Mucosa of stomach (tissue), 1 donor: ENCODE measurements at regions not wholly inside any gene's neighbourhood (a gene's known extent, or its start where the extent isn't known, plus 50 kb on each side); places are given as distances from the start of the nearest gene placed in this dataset.

Source experiments
- H3K27me3 ChIP-seq: one replicate; pipeline ENCODE4 v1.7.0; 2013; ENCODE audit warnings: mild to moderate bottlenecking, low read length; ENCODE audit not compliant: control insufficient read depth, insufficient read depth
- H3K36me3 ChIP-seq: one replicate; pipeline ENCODE4 v1.7.0; 2013; ENCODE audit warnings: low read length; ENCODE audit not compliant: control insufficient read depth, insufficient read depth
- H3K4me1 ChIP-seq: one replicate; pipeline ENCODE4 v1.7.0; 2013; ENCODE audit warnings: mild to moderate bottlenecking, low read length; ENCODE audit not compliant: control insufficient read depth, insufficient read depth
- H3K4me3 ChIP-seq: one replicate; pipeline ENCODE4 v1.7.0; 2013; ENCODE audit warnings: low read length
- H3K9ac ChIP-seq: one replicate; pipeline ENCODE4 v1.7.0; 2013; ENCODE audit warnings: mild to moderate bottlenecking, low read length, moderate library complexity
- H3K9me3 ChIP-seq: one replicate; pipeline ENCODE4 v1.7.0; 2013; ENCODE audit warnings: mild to moderate bottlenecking, low read length, moderate library complexity; ENCODE audit not compliant: control insufficient read depth
- donor health status: Pancreatic carcinoma.

DNA sequence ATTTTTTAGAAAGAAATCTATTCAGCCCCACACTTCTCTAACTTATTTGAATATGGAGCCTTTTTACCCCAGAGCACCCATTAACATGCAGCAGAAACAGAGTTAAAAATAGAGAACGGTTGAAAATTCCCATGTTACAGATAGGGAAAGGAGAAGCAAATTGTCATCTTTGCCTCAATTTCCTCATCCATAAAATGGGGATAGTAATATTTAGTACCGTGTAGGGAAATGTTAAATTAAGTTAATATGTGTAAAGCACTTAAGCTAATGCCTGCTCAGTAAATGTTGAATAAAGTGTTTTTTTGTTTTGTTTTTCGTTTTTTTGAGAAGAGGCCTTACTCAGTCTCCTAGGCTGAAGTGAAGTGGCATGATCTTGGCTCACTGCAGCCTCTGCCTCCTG is 50.3 kb downstream of the NAV1 start:
- H3K9ac ChIP-seq, result no peak overlapping the region
- peaks cover 6% of the 10 kb centered on the region for H3K4me1 ChIP-seq
- no peaks in the 10 kb centered on the region for H3K36me3 ChIP-seq
- no peaks in the 10 kb centered on the region for H3K9me3 ChIP-seq
- no peaks in the 10 kb centered on the region for H3K27me3 ChIP-seq
- H3K4me3 ChIP-seq, result no peak overlapping the region

DNA sequence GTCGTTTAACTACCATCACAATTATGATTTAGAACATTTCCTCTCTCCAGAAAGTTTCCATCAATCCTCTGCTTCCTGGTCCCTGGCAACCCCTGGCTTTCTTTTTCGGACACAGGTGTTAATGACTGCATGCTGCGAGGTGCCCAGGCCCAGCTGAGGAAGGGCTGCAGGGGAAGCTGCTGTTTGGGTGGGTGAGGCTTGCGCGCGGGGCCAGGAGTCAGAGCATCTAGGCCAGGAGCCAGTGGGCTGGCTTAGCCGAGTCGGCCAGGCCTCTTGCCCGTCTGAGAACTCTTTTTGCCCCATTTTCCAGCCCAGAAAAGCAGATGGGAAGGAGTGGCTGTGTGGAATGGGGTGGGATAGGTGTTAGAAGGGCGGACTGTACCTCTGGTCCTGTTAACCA is 51.5 kb downstream of the NAV1 start:
- Histone ChIP-seq H3K9ac (no peak overlapping the region), H3K4me1 (peaks cover 6% of the 10 kb centered on the region), H3K9me3 (no peaks in the 10 kb centered on the region), H3K27me3 (no peaks in the 10 kb centered on the region), H3K36me3 (no peaks in the 10 kb centered on the region), H3K4me3 (no peak overlapping the region)

DNA sequence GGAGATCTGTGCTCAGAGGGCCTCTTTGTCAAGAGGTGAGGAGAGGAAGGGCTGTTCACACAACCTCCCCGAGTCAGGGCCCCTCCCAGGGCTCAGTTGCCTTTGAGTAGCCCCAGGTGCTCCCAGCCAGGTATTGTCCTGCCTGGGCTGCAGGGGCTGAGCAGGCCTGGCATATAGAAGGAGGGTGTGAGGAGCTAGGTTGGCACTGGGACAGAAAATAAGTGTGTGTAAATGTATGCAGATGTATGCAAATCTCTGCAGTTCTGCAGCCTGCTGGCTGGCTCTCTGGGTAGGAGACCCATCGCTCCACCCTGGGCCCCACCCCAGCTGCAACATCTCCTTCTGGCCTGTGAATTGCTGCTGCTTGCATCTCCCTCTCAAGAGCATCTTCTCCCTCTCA is 52.4 kb downstream of the NAV1 start:
- no peaks in the 10 kb centered on the region for H3K9me3 ChIP-seq
- no peak overlapping the region for H3K9ac ChIP-seq
- no peak overlapping the region for H3K4me3 ChIP-seq
- peaks cover 6% of the 10 kb centered on the region for H3K4me1 ChIP-seq
- no peaks in the 10 kb centered on the region for H3K27me3 ChIP-seq
- no peaks in the 10 kb centered on the region for H3K36me3 ChIP-seq

DNA sequence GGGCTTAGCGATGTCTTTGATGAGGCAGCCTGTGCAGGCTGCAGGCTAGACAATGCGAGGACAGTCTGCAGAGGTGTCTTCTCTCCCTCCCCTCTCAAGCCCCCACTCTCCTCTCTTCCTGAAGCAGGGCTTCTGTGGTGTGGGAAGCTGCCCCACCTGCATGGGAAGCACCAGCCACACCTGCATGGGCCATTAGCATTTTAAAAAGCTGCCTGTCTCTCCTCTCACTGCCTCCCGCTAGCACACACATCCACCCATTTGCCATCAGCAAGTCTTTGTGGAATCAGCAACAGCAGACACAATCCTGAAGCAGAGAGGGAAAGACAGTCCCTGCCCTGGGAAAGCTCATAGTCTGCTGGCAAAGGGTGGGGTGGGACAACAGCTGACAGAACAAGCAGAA is 53.1 kb downstream of the NAV1 start:
- no peak overlapping the region for H3K9ac ChIP-seq
- H3K4me1 ChIP-seq, result peaks cover 6% of the 10 kb centered on the region
- no peak overlapping the region for H3K4me3 ChIP-seq
- H3K9me3 ChIP-seq, result no peaks in the 10 kb centered on the region
- H3K27me3 ChIP-seq, result no peaks in the 10 kb centered on the region
- H3K36me3 ChIP-seq, result no peaks in the 10 kb centered on the region

DNA sequence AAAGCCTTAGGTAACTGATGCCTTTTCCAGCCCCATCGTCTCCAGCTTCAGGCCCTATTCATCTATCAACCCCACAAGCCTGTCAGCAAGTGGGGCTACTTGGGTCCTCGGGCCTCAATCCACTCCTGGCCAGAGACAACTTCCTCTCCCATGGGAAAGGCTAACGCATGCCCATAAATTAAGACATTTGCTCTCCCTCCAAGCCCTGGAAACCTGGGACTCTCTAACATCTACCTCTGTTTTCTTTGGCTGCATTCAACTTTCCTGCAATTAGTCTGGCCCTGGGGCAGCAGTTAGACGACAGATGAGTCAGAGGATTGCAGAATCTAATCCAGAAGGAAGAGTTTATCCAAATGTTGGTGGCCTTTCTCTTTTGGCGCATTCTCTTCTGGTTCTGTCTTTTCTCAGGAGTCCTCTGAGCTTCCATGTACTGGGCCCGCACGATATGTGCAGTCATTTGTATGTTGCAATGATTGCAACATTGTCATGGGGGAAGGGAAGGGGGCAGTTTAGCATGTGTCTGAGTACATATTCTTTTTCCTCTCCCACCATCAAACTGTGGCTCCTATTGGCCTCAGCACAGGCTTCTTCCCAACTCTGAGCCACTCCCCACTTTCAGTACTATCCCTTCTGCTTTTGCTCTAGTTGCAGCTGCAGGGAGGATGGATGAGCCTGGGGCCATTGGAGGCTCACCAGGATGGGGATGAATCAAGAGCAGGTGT is 54.4 kb downstream of the NAV1 start:
- no peaks in the 10 kb centered on the region for H3K9me3 ChIP-seq
- H3K9ac ChIP-seq, result no peak overlapping the region
- no peaks in the 10 kb centered on the region for H3K27me3 ChIP-seq
- H3K36me3 ChIP-seq, result no peaks in the 10 kb centered on the region
- peaks cover 18% of the 10 kb centered on the region for H3K4me1 ChIP-seq
- no peak overlapping the region for H3K4me3 ChIP-seq

DNA sequence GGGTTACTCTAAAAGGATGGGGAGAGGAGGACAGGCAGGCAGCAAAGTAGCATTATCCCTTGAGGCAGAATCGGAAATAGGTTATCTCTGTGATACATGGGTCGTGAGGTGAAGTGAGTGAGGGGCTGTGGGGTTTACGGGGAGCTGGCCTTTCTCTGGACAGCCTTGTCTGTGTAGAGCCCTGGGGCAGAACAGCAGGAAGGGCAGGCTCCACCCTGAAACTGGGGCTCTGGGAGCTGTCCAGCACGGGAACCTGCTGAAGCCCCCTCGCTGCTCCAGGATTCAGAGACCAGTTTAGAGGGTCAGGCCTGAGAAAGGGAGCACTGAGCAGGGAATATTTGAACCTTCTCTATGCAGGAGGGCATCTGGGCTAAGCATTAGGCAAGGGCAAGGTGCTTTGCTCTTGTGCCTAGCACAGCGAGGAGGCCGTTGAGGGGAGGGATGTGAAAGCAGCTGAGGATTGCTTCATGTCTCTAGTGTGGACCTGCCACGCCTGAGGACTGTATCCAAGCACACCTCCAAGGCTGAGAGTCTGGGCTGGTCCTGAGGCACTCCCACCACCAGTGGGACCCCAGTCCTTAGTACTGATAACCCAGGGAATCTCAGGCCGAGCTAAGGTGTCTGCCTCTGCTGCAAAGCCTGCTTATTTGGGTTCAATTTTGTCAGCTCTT is 55.8 kb downstream of the NAV1 start:
- peaks cover 20% of the 10 kb centered on the region for H3K4me1 ChIP-seq
- H3K9ac ChIP-seq, result no peak overlapping the region
- no peaks in the 10 kb centered on the region for H3K9me3 ChIP-seq
- H3K4me3 ChIP-seq, result no peak overlapping the region
- no peaks in the 10 kb centered on the region for H3K27me3 ChIP-seq
- H3K36me3 ChIP-seq, result no peaks in the 10 kb centered on the region

DNA sequence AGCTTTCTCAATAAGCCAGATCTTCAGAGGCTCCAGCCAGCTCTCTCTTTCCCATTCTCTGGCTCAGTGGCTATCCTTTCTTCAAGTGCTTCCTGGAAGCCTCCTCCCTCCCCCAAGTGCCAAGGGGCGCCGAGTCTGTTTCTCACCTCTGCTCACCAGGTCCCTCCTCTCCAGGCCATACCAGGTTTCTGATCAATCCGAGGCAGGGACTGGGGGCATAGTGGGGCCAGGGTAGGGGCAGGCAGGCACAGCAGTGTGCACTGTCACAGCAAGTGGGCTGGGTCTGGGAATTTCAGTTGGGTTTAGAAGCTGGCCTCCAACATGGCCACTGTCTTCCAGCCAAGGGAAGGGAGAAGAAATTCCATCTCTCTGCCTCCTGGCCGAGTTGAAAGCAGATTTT is 56.5 kb downstream of the NAV1 start:
- Histone ChIP-seq H3K4me1 (peaks cover 20% of the 10 kb centered on the region), H3K27me3 (no peaks in the 10 kb centered on the region), H3K9ac (no peak overlapping the region), H3K4me3 (no peak overlapping the region), H3K36me3 (no peaks in the 10 kb centered on the region), H3K9me3 (no peaks in the 10 kb centered on the region)

DNA sequence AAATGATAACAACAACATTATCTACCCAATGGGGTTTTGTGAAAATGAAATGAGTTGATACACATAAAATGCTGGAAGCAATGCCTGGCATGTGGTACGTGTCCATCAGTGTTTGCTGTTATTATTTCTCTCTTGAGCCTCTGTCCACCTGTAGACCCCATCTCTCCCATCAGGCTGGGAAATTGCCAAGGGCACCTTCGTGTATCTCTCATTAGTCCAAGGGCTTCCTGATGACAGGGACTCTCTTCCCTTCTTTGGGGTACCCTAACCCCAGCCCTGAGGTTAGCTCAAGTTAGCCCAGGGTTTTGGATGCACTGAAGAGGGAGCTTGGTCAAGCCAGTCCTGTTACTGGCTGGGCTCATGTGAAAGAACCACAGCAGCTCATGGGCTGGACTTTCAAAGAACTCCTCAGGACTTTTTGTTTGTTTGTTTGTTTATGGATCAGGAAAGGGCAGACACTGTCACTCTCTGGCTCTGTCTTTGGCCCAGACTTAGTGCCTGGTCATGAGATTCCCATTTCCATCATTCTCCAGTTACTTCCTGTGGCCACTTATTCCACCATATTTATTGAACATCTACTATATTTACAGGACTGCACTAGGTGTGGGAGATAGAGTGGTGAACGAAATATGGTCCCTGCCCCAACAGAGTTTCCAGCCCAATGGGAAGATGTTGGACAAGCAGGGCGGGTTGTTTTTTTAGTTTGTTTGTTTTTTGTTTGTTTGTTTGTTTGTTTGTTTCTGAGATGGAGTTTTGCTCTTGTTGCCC is 57.4 kb downstream of the NAV1 start:
- Histone ChIP-seq H3K27me3 (no peaks in the 10 kb centered on the region), H3K4me1 (peaks cover 20% of the 10 kb centered on the region), H3K4me3 (no peak overlapping the region), H3K9ac (no peak overlapping the region), H3K36me3 (no peaks in the 10 kb centered on the region), H3K9me3 (no peaks in the 10 kb centered on the region)

DNA sequence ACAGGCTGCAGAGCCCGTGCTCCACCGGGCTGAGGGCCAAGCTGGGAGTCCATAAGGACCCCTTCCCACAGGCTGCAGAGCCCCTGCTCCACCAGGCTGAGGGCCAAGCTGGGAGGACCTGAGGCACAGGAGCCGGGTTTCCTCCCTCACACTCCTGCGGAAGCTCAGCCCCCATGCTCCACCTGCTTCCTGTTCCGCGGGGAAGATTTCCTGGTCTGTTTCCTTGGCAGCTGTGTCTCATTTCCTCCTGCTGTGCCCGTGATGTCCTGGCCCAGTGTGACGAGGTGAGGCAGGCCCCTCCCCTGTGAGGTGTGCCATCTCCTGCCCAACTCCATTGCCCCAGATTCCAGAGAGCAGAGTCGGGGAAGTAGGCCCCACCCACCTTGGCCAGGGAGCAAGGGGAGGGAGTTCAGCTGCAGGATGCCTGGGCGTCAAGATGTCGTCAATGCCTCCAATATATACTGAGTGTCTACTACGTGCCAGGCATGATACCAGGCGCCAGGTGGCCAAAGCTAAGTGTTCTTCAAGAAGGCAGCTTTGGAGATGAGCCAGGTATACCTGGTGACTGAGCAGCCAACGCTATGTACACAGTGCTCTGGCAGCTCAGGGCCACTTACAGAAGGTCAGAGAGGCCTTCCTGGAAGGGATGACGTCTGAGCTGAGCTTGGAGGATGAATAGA is 58.8 kb downstream of the NAV1 start:
- Histone ChIP-seq H3K27me3 (no peaks in the 10 kb centered on the region), H3K36me3 (no peaks in the 10 kb centered on the region), H3K9ac (no peak overlapping the region), H3K9me3 (no peaks in the 10 kb centered on the region), H3K4me3 (no peak overlapping the region), H3K4me1 (peaks cover 20% of the 10 kb centered on the region)

DNA sequence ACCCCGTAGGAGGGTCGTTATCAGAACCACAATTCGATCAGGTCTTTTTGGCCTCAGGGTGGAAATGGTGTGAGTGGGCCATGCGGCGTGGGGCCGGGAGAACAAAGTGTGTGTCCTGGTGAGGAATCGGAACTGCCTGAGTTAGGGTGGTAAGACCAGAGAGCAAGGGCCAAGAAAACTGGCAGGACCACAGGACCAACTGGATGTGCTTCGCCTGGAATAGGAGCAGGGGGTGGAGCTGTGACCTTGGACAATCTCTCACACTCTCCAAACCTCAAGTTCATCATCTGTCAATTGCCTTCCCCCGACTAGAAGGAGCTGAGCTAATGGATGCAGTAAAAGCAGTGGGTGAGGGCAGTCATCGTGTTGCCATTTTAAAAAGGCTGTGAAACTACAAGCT is 59.5 kb downstream of the NAV1 start:
- no peak overlapping the region for H3K9ac ChIP-seq
- H3K9me3 ChIP-seq, result no peaks in the 10 kb centered on the region
- H3K27me3 ChIP-seq, result no peaks in the 10 kb centered on the region
- H3K4me3 ChIP-seq, result no peak overlapping the region
- H3K4me1 ChIP-seq, result peaks cover 14% of the 10 kb centered on the region
- H3K36me3 ChIP-seq, result no peaks in the 10 kb centered on the region

DNA sequence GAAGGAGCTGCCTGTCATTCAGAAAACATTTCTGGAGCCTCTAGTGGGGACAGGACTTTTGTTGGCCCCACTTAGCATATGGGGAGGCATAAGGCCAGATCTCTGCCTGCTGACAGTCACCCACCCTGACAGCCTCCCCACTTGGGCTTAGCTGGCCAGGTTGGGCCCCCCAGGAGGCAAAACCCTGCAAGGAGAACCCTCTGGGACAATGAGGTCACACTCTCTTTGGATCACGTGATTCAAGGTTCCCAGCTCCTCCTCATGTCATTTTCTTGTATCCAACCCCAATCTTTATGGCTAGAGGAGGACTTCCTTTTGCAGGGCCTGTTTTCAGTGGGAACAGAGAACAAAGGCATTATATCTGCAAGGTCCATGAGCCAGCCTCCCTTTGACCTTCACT is 60.0 kb downstream of the NAV1 start:
- Histone ChIP-seq H3K9ac (no peak overlapping the region), H3K4me1 (peaks cover 14% of the 10 kb centered on the region)

DNA sequence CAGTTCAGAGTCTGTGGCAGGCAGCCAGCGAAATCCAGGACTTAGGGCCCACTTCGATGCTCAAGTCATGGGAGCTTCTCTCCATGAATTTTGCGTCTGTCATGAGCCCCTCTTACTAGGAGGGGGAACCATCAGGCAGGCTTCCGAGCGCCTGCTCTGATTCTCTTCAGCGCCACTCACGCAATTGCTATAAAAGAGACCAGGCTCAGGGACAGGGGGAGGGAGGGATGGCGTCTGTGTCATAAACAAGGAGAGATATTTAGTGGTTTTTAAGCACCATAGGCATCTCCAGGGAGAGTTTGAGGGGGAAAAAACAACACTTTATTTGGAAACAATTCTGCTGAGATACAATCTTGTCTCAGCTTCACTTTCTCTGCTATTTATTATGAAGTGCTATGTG is 60.6 kb downstream of the NAV1 start:
- no peaks in the 10 kb centered on the region for H3K36me3 ChIP-seq
- no peaks in the 10 kb centered on the region for H3K9me3 ChIP-seq
- H3K4me1 ChIP-seq, result peaks cover 14% of the 10 kb centered on the region
- no peak overlapping the region for H3K9ac ChIP-seq
- no peaks in the 10 kb centered on the region for H3K27me3 ChIP-seq
- H3K4me3 ChIP-seq, result no peak overlapping the region

More for the DNA sequence above, 60.0 kb downstream of the NAV1 start:
- no peaks in the 10 kb centered on the region for H3K9me3 ChIP-seq
- no peaks in the 10 kb centered on the region for H3K27me3 ChIP-seq
- H3K36me3 ChIP-seq, result no peaks in the 10 kb centered on the region
- H3K4me3 ChIP-seq, result no peak overlapping the region
